PC-9 (cell line): ENCODE measurements at regions not wholly inside any gene's neighbourhood (a gene's known extent, or its start where the extent isn't known, plus 50 kb on each side); places are given as distances from the start of the nearest gene placed in this dataset.

Experiments used
- BruUV-seq: library from RNA; stranded (reverse); fragments of 400-500 nt; replicated peaks from 2 replicates; lab custom pipeline; 2021; lab: Mats Ljungman, UMichigan
- CTCF ChIA-PET: fragments of 300-600 bp; sonication (Branson Sonifier 250); formaldehyde crosslinking; loops from one replicate; lab custom pipeline; 2022; ENCODE audit warnings: antibody characterized with exemption; lab: Charles Lee
- POLR2A ChIA-PET: fragments of 300-600 bp; sonication (Branson Sonifier 250); formaldehyde crosslinking; loops from one replicate; lab custom pipeline; 2022; ENCODE audit warnings: antibody characterized with exemption; ENCODE audit not compliant: unreplicated experiment; lab: Charles Lee
- DNase-seq, 2 experiments: peaks; one replicate each; pipeline versions ENCODE4 v3.0.0 to v3.0.0-alpha.2; 2015 to 2022; ENCODE audit warnings: mixed read lengths in 1 of 2
- H2AFZ ChIP-seq: fragments of 200-600 bp; sonication (generic); 2 replicates; pipeline ENCODE4 v1.8.1; 2017; ENCODE audit warnings: antibody characterized with exemption
- H3F3A ChIP-seq: fragments of 200-600 bp; sonication (generic); 2 replicates; pipeline ENCODE4 v1.8.1; 2017; ENCODE audit warnings: antibody characterized with exemption, mild to moderate bottlenecking, low read depth; ENCODE audit not compliant: insufficient read depth
- H3K27ac ChIP-seq: fragments of 200-600 bp; sonication (generic); 2 replicates; pipeline ENCODE4 v1.6.1; 2016; ENCODE audit warnings: mixed run types
- H3K27me3 ChIP-seq: fragments of 200-600 bp; sonication (generic); 2 replicates; pipeline ENCODE4 v1.6.1; 2016; ENCODE audit warnings: low read depth, mixed run types; ENCODE audit not compliant: insufficient read depth
- H3K36me3 ChIP-seq: fragments of 200-600 bp; sonication (generic); 2 replicates; pipeline ENCODE4 v1.6.1; 2016; ENCODE audit warnings: low read depth, mixed run types
- H3K4me1 ChIP-seq: fragments of 200-600 bp; sonication (generic); replicated peaks from 2 replicates; pipeline ENCODE4 v1.6.1; 2016; ENCODE audit warnings: mixed run types; ENCODE audit not compliant: insufficient read depth
- H3K4me2 ChIP-seq: fragments of 200-600 bp; sonication (generic); 2 replicates; pipeline ENCODE4 v1.6.1; 2017; ENCODE audit warnings: mixed run types
- H3K4me3 ChIP-seq: fragments of 200-600 bp; sonication (generic); 2 replicates; pipeline ENCODE4 v1.6.1; 2016; ENCODE audit warnings: mixed run types
- H3K79me2 ChIP-seq: fragments of 200-600 bp; sonication (generic); 2 replicates; pipeline ENCODE4 v1.6.1; 2017; ENCODE audit warnings: low read depth, mixed run types
- H3K9me2 ChIP-seq: fragments of 200-600 bp; sonication (generic); 2 replicates; pipeline ENCODE4 v1.8.1; 2017; ENCODE audit warnings: mild to moderate bottlenecking; ENCODE audit not compliant: insufficient read depth
- H3K9me3 ChIP-seq: fragments of 200-600 bp; sonication (generic); 2 replicates; pipeline ENCODE4 v1.8.1; 2016; ENCODE audit warnings: low read depth; ENCODE audit not compliant: insufficient read depth
- H4K20me1 ChIP-seq: fragments of 200-600 bp; sonication (generic); 2 replicates; pipeline ENCODE4 v1.8.1; 2017; ENCODE audit not compliant: insufficient read depth
- CTCF ChIP-seq: fragments of 200-600 bp; sonication (generic); conservative IDR thresholded peaks from 2 replicates; pipeline ENCODE4 v1.6.1; 2017; ENCODE audit warnings: mixed run types, antibody characterized with exemption, mild to moderate bottlenecking, moderate library complexity
- EZH2 ChIP-seq: fragments of 200-600 bp; sonication (generic); IDR thresholded peaks from 2 replicates; pipeline ENCODE4 v1.8.0; 2017; ENCODE audit warnings: antibody characterized with exemption, low read depth
- intact Hi-C: fragments of 100-400 bp; cut with micrococcal nuclease; formaldehyde crosslinking; loops from one replicate; pipeline ENCODE4 v1.10.0; 2022; ENCODE audit not compliant: unreplicated experiment

GRCh38 chrX:125402807-125403206, 83.1 kb downstream of the TEX13C start:
- H2AFZ ChIP-seq, result no peak overlapping the region
- TF ChIP-seq EZH2 (no peak), CTCF (no peak)
- no peak overlapping the region for H3K27ac ChIP-seq
- 0 out of 2 replicates have a peak, but pooled peaks cover 6% of the 10 kb centered on the region for H3K9me2 ChIP-seq
- H3K36me3 ChIP-seq, result no peaks in the 10 kb centered on the region
- no peak overlapping the region for H3K4me2 ChIP-seq
- intact Hi-C loops, result no loop called here
- H3K27me3 ChIP-seq, result no peaks in the 10 kb centered on the region
- no peaks in the 10 kb centered on the region for H3K9me3 ChIP-seq
- no peaks in the 10 kb centered on the region for H3K79me2 ChIP-seq
- H3K4me1 ChIP-seq, result no peaks in the 10 kb centered on the region
- DNase-seq, result no peak
- H4K20me1 ChIP-seq, result no peaks in the 10 kb centered on the region
- POLR2A ChIA-PET, result no interaction called here
- H3F3A ChIP-seq, result no peaks in the 10 kb centered on the region
- CTCF ChIA-PET, result no interaction called here
- no peak overlapping the region for H3K4me3 ChIP-seq
- no TSS peak for BruUV-seq

GRCh38 chrX:125404667-125405160, 85.0 kb downstream of the TEX13C start:
- intact Hi-C loops, result no loop called here
- Histone ChIP-seq H4K20me1 (no peaks in the 10 kb centered on the region), H2AFZ (no peak overlapping the region), H3F3A (no peaks in the 10 kb centered on the region), H3K4me1 (no peaks in the 10 kb centered on the region), H3K79me2 (no peaks in the 10 kb centered on the region), H3K4me2 (no peak overlapping the region), H3K9me3 (no peaks in the 10 kb centered on the region), H3K9me2 (0 out of 2 replicates have a peak, but pooled peaks cover 6% of the 10 kb centered on the region), H3K4me3 (no peak overlapping the region), H3K27ac (no peak overlapping the region), H3K36me3 (no peaks in the 10 kb centered on the region), H3K27me3 (no peaks in the 10 kb centered on the region)
- ChIA-PET CTCF (no interaction called here), POLR2A (no interaction called here)
- TF ChIP-seq EZH2 (no peak), CTCF (no peak)
- no TSS peak for BruUV-seq
- no peak for DNase-seq

GRCh38 chrX:125405339-125405738, 85.7 kb downstream of the TEX13C start:
- POLR2A ChIA-PET, result no interaction called here
- H3K36me3 ChIP-seq, result no peaks in the 10 kb centered on the region
- DNase-seq, result no peak
- intact Hi-C loops, result no loop called here
- H3K9me3 ChIP-seq, result no peaks in the 10 kb centered on the region
- H3F3A ChIP-seq, result no peaks in the 10 kb centered on the region
- H3K27me3 ChIP-seq, result no peaks in the 10 kb centered on the region
- 0 out of 2 replicates have a peak, but pooled peaks cover 6% of the 10 kb centered on the region for H3K9me2 ChIP-seq
- H3K4me1 ChIP-seq, result no peaks in the 10 kb centered on the region
- CTCF ChIA-PET, result no interaction called here
- no peak overlapping the region for H3K4me2 ChIP-seq
- no TSS peak for BruUV-seq
- H3K4me3 ChIP-seq, result no peak overlapping the region
- H4K20me1 ChIP-seq, result no peaks in the 10 kb centered on the region
- no peaks in the 10 kb centered on the region for H3K79me2 ChIP-seq
- H2AFZ ChIP-seq, result no peak overlapping the region
- TF ChIP-seq EZH2 (no peak), CTCF (no peak)
- no peak overlapping the region for H3K27ac ChIP-seq
